Ascending aorta (tissue), 2 donors: ENCODE measurements at regions not wholly inside any gene's neighbourhood (a gene's known extent, or its start where the extent isn't known, plus 50 kb on each side); places are given as distances from the start of the nearest gene placed in this dataset.

Experiments used
- DNase-seq, 2 donors: peaks; one replicate each; pipeline ENCODE4 v3.0.0-alpha.2; 2019; ENCODE audit warnings: low spot score in 2 of 2
- H3K27ac ChIP-seq, 2 donors: fragments of 200-600 bp; sonication (generic); one replicate each; pipeline ENCODE4 v1.5.1; 2016 to 2017; ENCODE audit warnings: mild to moderate bottlenecking in 1 of 2
- H3K27me3 ChIP-seq: fragments of 200-600 bp; sonication (generic); one replicate; pipeline ENCODE4 v1.5.1; 2017
- H3K36me3 ChIP-seq, 2 donors: fragments of 200-600 bp; sonication (generic); one replicate each; pipeline ENCODE4 v1.5.1; 2016
- H3K4me1 ChIP-seq, 2 donors: fragments of 200-600 bp; sonication (generic); one replicate each; pipeline ENCODE4 v1.5.1; 2016 to 2017; ENCODE audit warnings: mild to moderate bottlenecking in 1 of 2
- H3K4me3 ChIP-seq, 2 donors: fragments of 200-600 bp; sonication (generic); one replicate each; pipeline ENCODE4 v1.5.1; 2016 to 2017; ENCODE audit warnings: mild to moderate bottlenecking in 1 of 2
- H3K9me3 ChIP-seq, 2 donors: fragments of 200-600 bp; sonication (generic); one replicate each; pipeline ENCODE4 v1.5.1; 2016
- intact Hi-C: fragments of 100-400 bp; cut with DNase I; formaldehyde crosslinking; loops from one replicate; pipeline ENCODE4 v1.15.1; 2023
- TF ChIP-seq, protein P1 (sequence below), 3 experiments: fragments of 200-600 bp in 2 of 3; fragments of 450-650 bp in 1 of 3; sonication (generic) in 2 of 3; IDR thresholded peaks; one replicate each; pipeline ENCODE4 v1.5.1; 2016 to 2019; ENCODE audit warnings: antibody characterized with exemption in 3 of 3, mild to moderate bottlenecking in 1 of 3, moderate library complexity in 1 of 3

GRCh38 chr5:29905626-29906353, 1287.7 kb upstream of the CDH6 start:
- Histone ChIP-seq H3K27me3 (no peaks in the 10 kb centered on the region), H3K4me1 (no peaks in the 10 kb centered on the region), H3K4me3 (no peak overlapping the region), H3K9me3 (no peaks in the 10 kb centered on the region), H3K27ac (no peak overlapping the region), H3K36me3 (no peaks in the 10 kb centered on the region)
- intact Hi-C loops, result no loop called here
- DNase-seq, result no peak
- TF ChIP-seq, protein P1, sequence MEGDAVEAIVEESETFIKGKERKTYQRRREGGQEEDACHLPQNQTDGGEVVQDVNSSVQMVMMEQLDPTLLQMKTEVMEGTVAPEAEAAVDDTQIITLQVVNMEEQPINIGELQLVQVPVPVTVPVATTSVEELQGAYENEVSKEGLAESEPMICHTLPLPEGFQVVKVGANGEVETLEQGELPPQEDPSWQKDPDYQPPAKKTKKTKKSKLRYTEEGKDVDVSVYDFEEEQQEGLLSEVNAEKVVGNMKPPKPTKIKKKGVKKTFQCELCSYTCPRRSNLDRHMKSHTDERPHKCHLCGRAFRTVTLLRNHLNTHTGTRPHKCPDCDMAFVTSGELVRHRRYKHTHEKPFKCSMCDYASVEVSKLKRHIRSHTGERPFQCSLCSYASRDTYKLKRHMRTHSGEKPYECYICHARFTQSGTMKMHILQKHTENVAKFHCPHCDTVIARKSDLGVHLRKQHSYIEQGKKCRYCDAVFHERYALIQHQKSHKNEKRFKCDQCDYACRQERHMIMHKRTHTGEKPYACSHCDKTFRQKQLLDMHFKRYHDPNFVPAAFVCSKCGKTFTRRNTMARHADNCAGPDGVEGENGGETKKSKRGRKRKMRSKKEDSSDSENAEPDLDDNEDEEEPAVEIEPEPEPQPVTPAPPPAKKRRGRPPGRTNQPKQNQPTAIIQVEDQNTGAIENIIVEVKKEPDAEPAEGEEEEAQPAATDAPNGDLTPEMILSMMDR (IDR thresholded peaks at IDR 0.05), result no peak

DNA sequence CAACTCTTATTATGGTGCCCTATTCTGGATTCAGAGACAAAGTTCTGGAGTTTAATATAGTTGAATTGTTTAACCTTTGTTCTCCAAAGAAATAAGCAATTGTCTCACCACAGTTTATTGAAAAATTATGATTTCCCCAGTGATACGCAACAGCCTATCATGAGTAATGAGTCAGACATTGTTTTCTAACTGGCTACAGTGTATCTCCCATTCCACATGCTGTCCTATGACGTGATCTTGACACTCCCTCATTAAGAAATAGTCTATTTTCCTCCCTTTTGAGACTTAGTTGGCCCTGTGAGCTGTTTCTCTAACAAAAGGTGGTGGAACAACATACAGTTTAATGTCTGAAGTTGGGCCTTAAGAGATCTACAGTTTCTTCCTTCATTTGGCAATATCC, 1290.6 kb upstream of the CDH6 start:
- DNase-seq, result no peak
- Histone ChIP-seq H3K4me1 (no peaks in the 10 kb centered on the region), H3K4me3 (no peak overlapping the region), H3K27ac (no peak overlapping the region), H3K9me3 (no peaks in the 10 kb centered on the region), H3K36me3 (no peaks in the 10 kb centered on the region), H3K27me3 (no peaks in the 10 kb centered on the region)
- TF ChIP-seq, protein P1 (IDR thresholded peaks at IDR 0.05), result no peak
- intact Hi-C loops, result no loop called here

DNA sequence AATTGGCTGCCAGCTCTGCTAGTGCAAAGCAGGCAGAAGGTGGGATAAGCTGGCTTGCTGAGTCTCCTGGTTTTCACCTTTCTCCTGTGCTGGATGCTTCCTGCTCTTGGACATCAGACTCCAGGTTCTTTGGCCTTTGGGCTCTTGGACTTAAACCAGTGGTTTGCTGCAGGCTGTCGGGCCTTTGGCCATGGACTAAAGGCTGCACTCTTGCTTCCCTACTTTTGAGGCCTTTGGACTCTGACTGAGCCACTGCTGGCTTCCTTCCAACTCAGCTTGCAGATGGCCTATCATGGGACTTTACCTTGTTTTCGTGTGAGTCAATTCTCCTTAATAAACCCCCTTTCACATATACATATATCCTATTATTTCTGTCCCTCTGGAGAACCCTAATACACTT, 1293.9 kb upstream of the CDH6 start:
- TF ChIP-seq, protein P1 (IDR thresholded peaks at IDR 0.05), result no peak

GRCh38 chr5:29897916-29898315, 1295.6 kb upstream of the CDH6 start:
- Histone ChIP-seq H3K36me3 (no peaks in the 10 kb centered on the region), H3K4me1 (no peaks in the 10 kb centered on the region), H3K9me3 (no peaks in the 10 kb centered on the region), H3K27me3 (no peaks in the 10 kb centered on the region), H3K27ac (no peak overlapping the region), H3K4me3 (no peak overlapping the region)
- no peak for DNase-seq
- TF ChIP-seq, protein P1 (IDR thresholded peaks at IDR 0.05), result no peak
- intact Hi-C loops, result no loop called here

More for the DNA sequence above, 1293.9 kb upstream of the CDH6 start:
- Histone ChIP-seq H3K36me3 (no peaks in the 10 kb centered on the region), H3K27me3 (no peaks in the 10 kb centered on the region), H3K27ac (no peak overlapping the region), H3K9me3 (no peaks in the 10 kb centered on the region), H3K4me3 (no peak overlapping the region), H3K4me1 (no peaks in the 10 kb centered on the region)
- DNase-seq, result no peak
- intact Hi-C loops, result no loop called here

DNA sequence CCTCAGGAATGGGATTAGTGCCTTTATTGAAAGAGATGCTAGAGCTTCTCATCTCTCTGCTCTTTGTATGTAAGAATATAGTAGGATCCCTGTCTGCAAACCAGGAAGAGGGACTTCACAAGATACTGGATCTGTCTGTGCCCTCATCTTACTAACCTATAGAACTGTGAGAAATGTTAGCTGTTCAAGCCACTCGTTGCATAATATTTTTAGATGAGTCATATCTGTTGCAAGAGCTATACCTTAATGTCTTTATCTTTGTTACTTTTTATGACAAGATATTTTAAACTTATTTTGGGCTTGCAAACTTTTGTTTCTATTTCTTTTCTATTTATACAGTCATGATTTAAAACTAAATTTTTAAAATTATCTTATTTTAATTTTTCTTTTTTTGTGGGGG, 1296.8 kb upstream of the CDH6 start:
- Histone ChIP-seq H3K4me1 (no peaks in the 10 kb centered on the region), H3K9me3 (no peaks in the 10 kb centered on the region), H3K4me3 (no peak overlapping the region), H3K27ac (no peak overlapping the region), H3K36me3 (no peaks in the 10 kb centered on the region), H3K27me3 (no peaks in the 10 kb centered on the region)
- DNase-seq, result no peak
- intact Hi-C loops, result no loop called here
- TF ChIP-seq, protein P1 (IDR thresholded peaks at IDR 0.05), result no peak

GRCh38 chr5:29894668-29895067, 1298.8 kb upstream of the CDH6 start:
- no peak for DNase-seq
- Histone ChIP-seq H3K36me3 (no peaks in the 10 kb centered on the region), H3K27ac (no peak overlapping the region), H3K4me1 (no peaks in the 10 kb centered on the region), H3K27me3 (no peaks in the 10 kb centered on the region), H3K9me3 (no peaks in the 10 kb centered on the region), H3K4me3 (no peak overlapping the region)
- intact Hi-C loops, result no loop called here
- TF ChIP-seq, protein P1 (IDR thresholded peaks at IDR 0.05), result no peak
